H9 (cell line): ENCODE measurements at regions not wholly inside any gene's neighbourhood (a gene's known extent, or its start where the extent isn't known, plus 50 kb on each side); places are given as distances from the start of the nearest gene placed in this dataset.

ENCODE experiments used
- DNase-seq: peaks from one replicate; pipeline ENCODE4 v3.0.0-alpha.2; 2017
- H2AFZ ChIP-seq: one replicate; pipeline ENCODE4 v1.6.1; 2013; ENCODE audit warnings: mild to moderate bottlenecking, low read length, control low read depth, moderate library complexity
- H2AK5ac ChIP-seq: 2 replicates; pipeline ENCODE4 v1.6.1; 2013; ENCODE audit warnings: low read length, control low read depth, mixed read lengths; ENCODE audit not compliant: insufficient read length
- H2BK120ac ChIP-seq: one replicate; pipeline ENCODE4 v1.6.1; 2013; ENCODE audit warnings: low read depth, mild to moderate bottlenecking, low read length, control low read depth, inconsistent platforms; ENCODE audit not compliant: poor library complexity, severe bottlenecking
- H2BK12ac ChIP-seq: 2 replicates; pipeline ENCODE4 v1.6.1; 2013; ENCODE audit warnings: low read length, control low read depth, mixed read lengths, low read depth; ENCODE audit not compliant: insufficient read length
- H2BK15ac ChIP-seq: 2 replicates; pipeline ENCODE4 v1.6.1; 2013; ENCODE audit warnings: low read depth, low read length, control low read depth
- H2BK20ac ChIP-seq: one replicate; pipeline ENCODE4 v1.6.1; 2013; ENCODE audit warnings: low read depth, mild to moderate bottlenecking, low read length, control low read depth, inconsistent platforms; ENCODE audit not compliant: poor library complexity, severe bottlenecking
- H2BK5ac ChIP-seq: 2 replicates; pipeline ENCODE4 v1.6.1; 2013; ENCODE audit warnings: low read length, control low read depth, mixed read lengths; ENCODE audit not compliant: insufficient read length
- H3K14ac ChIP-seq: 2 replicates; pipeline ENCODE4 v1.6.1; 2013; ENCODE audit warnings: low read length, control low read depth; ENCODE audit not compliant: insufficient read depth
- H3K18ac ChIP-seq: 2 replicates; pipeline ENCODE4 v1.6.1; 2013; ENCODE audit warnings: low read depth, mild to moderate bottlenecking, mixed read lengths, low read length, control low read depth; ENCODE audit not compliant: insufficient read length
- H3K23ac ChIP-seq: 2 replicates; pipeline ENCODE4 v1.6.1; 2013; ENCODE audit warnings: low read length, control low read depth, mixed read lengths, low read depth; ENCODE audit not compliant: insufficient read length
- H3K23me2 ChIP-seq: 2 replicates; pipeline ENCODE4 v1.6.1; 2013; ENCODE audit warnings: low read depth, mild to moderate bottlenecking, mixed read lengths, low read length, control low read depth; ENCODE audit not compliant: insufficient read length, poor library complexity, severe bottlenecking
- H3K27ac ChIP-seq: 2 replicates; pipeline ENCODE4 v1.5.1; 2013; ENCODE audit warnings: low read length, control low read depth, mixed read lengths, low read depth; ENCODE audit not compliant: insufficient read length
- H3K27me3 ChIP-seq: 2 replicates; pipeline ENCODE4 v1.6.1; 2013; ENCODE audit warnings: low read length, control low read depth, inconsistent platforms; ENCODE audit not compliant: insufficient read depth
- H3K4ac ChIP-seq: 2 replicates; pipeline ENCODE4 v1.6.1; 2013; ENCODE audit warnings: low read depth, mild to moderate bottlenecking, control low read depth, inconsistent platforms, low read length, moderate library complexity
- H3K4me1 ChIP-seq: 2 replicates; pipeline ENCODE4 v1.6.1; 2013; ENCODE audit warnings: low read length, control low read depth, inconsistent platforms; ENCODE audit not compliant: insufficient read depth
- H3K4me2 ChIP-seq: 2 replicates; pipeline ENCODE4 v1.6.1; 2013; ENCODE audit warnings: low read length, control low read depth, mixed read lengths; ENCODE audit not compliant: insufficient read length, insufficient read depth
- H3K56ac ChIP-seq: 2 replicates; pipeline ENCODE4 v1.6.1; 2013; ENCODE audit warnings: low read depth, mild to moderate bottlenecking, mixed read lengths, low read length, control low read depth; ENCODE audit not compliant: insufficient read length
- H3K79me1 ChIP-seq: 2 replicates; pipeline ENCODE4 v1.6.1; 2013; ENCODE audit warnings: low read depth, mild to moderate bottlenecking, moderate library complexity, low read length, control low read depth, inconsistent platforms; ENCODE audit not compliant: insufficient read depth, poor library complexity, severe bottlenecking
- H3K79me2 ChIP-seq: 2 replicates; pipeline ENCODE4 v1.6.1; 2013; ENCODE audit warnings: low read length, control low read depth, inconsistent platforms; ENCODE audit not compliant: insufficient read depth
- H3K9ac ChIP-seq: 2 replicates; pipeline ENCODE4 v1.6.1; 2013; ENCODE audit warnings: low read length, control low read depth, mixed read lengths; ENCODE audit not compliant: insufficient read length; ENCODE audit errors: extremely low read depth
- H3K9me3 ChIP-seq: one replicate; pipeline ENCODE4 v1.6.1; 2013; ENCODE audit warnings: low read depth, low read length, inconsistent platforms; ENCODE audit not compliant: control insufficient read depth
- H3T11ph ChIP-seq: one replicate; pipeline ENCODE4 v1.6.1; 2013; ENCODE audit warnings: mild to moderate bottlenecking, low read length, control low read depth, inconsistent platforms
- H4K20me1 ChIP-seq: one replicate; pipeline ENCODE4 v1.6.1; 2013; ENCODE audit not compliant: control insufficient read depth, insufficient read length, insufficient read depth
- H4K5ac ChIP-seq: 2 replicates; pipeline ENCODE4 v1.6.1; 2013; ENCODE audit warnings: low read depth, mild to moderate bottlenecking, mixed read lengths, low read length, control low read depth; ENCODE audit not compliant: insufficient read length
- H4K8ac ChIP-seq: replicated peaks from 2 replicates; pipeline ENCODE4 v1.6.1; 2013; ENCODE audit warnings: low read length, control low read depth, mixed read lengths, low read depth; ENCODE audit not compliant: insufficient read length
- H4K91ac ChIP-seq: 2 replicates; pipeline ENCODE4 v1.6.1; 2013; ENCODE audit warnings: low read depth, mild to moderate bottlenecking, moderate library complexity, mixed read lengths, low read length, control low read depth; ENCODE audit not compliant: insufficient read length
- H3K27ac Mint-ChIP-seq, 3 experiments: 2 replicates in 2 of 3; 3 replicates in 1 of 3; pipeline ENCODE4 v1.8.0; 2020 to 2021; ENCODE audit warnings: mixed read lengths in 3 of 3, mild to moderate bottlenecking in 1 of 3, moderate library complexity in 1 of 3
- H3K27me3 Mint-ChIP-seq: 2 replicates; pipeline ENCODE4 v1.8.0; 2021; ENCODE audit warnings: low read depth, mild to moderate bottlenecking, moderate library complexity, mixed read lengths
- H3K36me3 Mint-ChIP-seq, 3 experiments: 2 replicates in 2 of 3; 3 replicates in 1 of 3; pipeline ENCODE4 v1.8.0; 2020 to 2021; ENCODE audit warnings: low read depth in 3 of 3, mixed read lengths in 3 of 3; ENCODE audit not compliant: insufficient read depth in 1 of 3
- H3K4me1 Mint-ChIP-seq, 2 experiments: 2 replicates each; pipeline ENCODE4 v1.8.0; 2020; ENCODE audit warnings: mixed read lengths in 2 of 2
- H3K4me3 Mint-ChIP-seq, 2 experiments: 2 replicates in 1 of 2; 3 replicates in 1 of 2; pipeline ENCODE4 v1.8.0; 2020 to 2021; ENCODE audit warnings: mild to moderate bottlenecking in 2 of 2, mixed read lengths in 2 of 2, moderate library complexity in 1 of 2
- H3K9me3 Mint-ChIP-seq, 2 experiments: 2 replicates in 1 of 2; 3 replicates in 1 of 2; pipeline ENCODE4 v1.8.0; 2020; ENCODE audit warnings: mild to moderate bottlenecking in 2 of 2, mixed read lengths in 2 of 2, moderate library complexity in 1 of 2
- CTCF ChIP-seq: fragments of 200-600 bp; sonication (generic); conservative IDR thresholded peaks from 3 replicates; pipeline ENCODE4 v1.8.0; 2021; ENCODE audit warnings: antibody characterized with exemption, mild to moderate bottlenecking
- WGBS: extraction: QIAGEN DNeasy Blood & Tissue Kit; methylation state at CpG from one replicate; pipeline ENCODE4 v1.1.7; 2013; ENCODE audit warnings: missing lambda C conversion rate, low lambda C conversion rate, mixed read lengths; ENCODE audit not compliant: insufficient read length; ENCODE audit errors: extremely low coverage; 5-methylcytosine and 5-hydroxymethylcytosine counted together

- Mint-ChIP-seq H3K4me1 (peaks cover 20 to 26% of the 10 kb centered on the region in 2 experiments), H3K27me3 (peaks cover 3% of the 10 kb centered on the region; the same call in 1 of the 2 replicates), H3K9me3 (no peaks in the 10 kb centered on the region), H3K27ac (peak overlapping the region in 1 of 3 experiments; percentile 89; a peak in 1 of 7 replicates), H3K36me3 (no peaks in the 10 kb centered on the region), H3K4me3 (no peak overlapping the region; a peak in 1 of 5 replicates)
- no peak overlapping the region for H3K4ac ChIP-seq
- H3K79me2 ChIP-seq: no peaks in the 10 kb centered on the region
- H3K23me2 ChIP-seq: no peaks in the 10 kb centered on the region
- no peak overlapping the region for H3K4me2 ChIP-seq
- no peaks in the 10 kb centered on the region for H4K20me1 ChIP-seq
- H2BK20ac ChIP-seq: no peak overlapping the region
- no peaks in the 10 kb centered on the region for H3K79me1 ChIP-seq
- H2AFZ ChIP-seq: no peak overlapping the region
- H3T11ph ChIP-seq: no peak overlapping the region
- no peak overlapping the region for H2BK15ac ChIP-seq
- no peak overlapping the region for H2BK12ac ChIP-seq
- H2AK5ac ChIP-seq: no peak overlapping the region
- H4K91ac ChIP-seq: no peak overlapping the region
- no CpG with 5 or more reads among the region's 6 CpGs for WGBS
- H3K27ac ChIP-seq: no peak overlapping the region
- no peak for DNase-seq
- no peak overlapping the region for H3K56ac ChIP-seq
- H3K23ac ChIP-seq: no peak overlapping the region
- H3K18ac ChIP-seq: no peak overlapping the region
- H3K14ac ChIP-seq: no peak overlapping the region
- no peak for TF ChIP-seq CTCF
- no peak overlapping the region for H2BK120ac ChIP-seq
- H4K8ac ChIP-seq: no peak overlapping the region
- H3K9ac ChIP-seq: no peak overlapping the region
- peaks cover 4% of the 10 kb centered on the region; the same call in 1 of the 2 replicates for H3K4me1 ChIP-seq
- H4K5ac ChIP-seq: no peak overlapping the region
- no peak overlapping the region for H2BK5ac ChIP-seq
- no peaks in the 10 kb centered on the region for H3K27me3 ChIP-seq
- no peaks in the 10 kb centered on the region for H3K9me3 ChIP-seq
These were observed 185.7 kb upstream of the IRX5 start for GRCh38 chr16:54744998-54745397.
